GM23338 (cell line): ENCODE measurements at regions not wholly inside any gene's neighbourhood (a gene's known extent, or its start where the extent isn't known, plus 50 kb on each side); places are given as distances from the start of the nearest gene placed in this dataset.

Experiments used
- ATAC-seq: fragments of 200-7000 bp; cut with Tn5 transposase; 3 replicates; pipeline ENCODE4 v1.9.1; 2020
- DNase-seq: peaks from one replicate; pipeline ENCODE4 v3.0.0-alpha.2; 2015; ENCODE audit warnings: low spot score
- H2AFZ ChIP-seq: fragments of 200-600 bp; sonication (generic); 2 replicates; pipeline ENCODE4 v1.8.0; 2016; ENCODE audit warnings: antibody characterized with exemption, mild to moderate bottlenecking, moderate library complexity
- H3F3A ChIP-seq: fragments of 200-600 bp; sonication (generic); replicated peaks from 2 replicates; pipeline ENCODE4 v1.8.0; 2017; ENCODE audit warnings: antibody characterized with exemption, mixed run types, low read depth
- H3K27ac ChIP-seq: fragments of 200-600 bp; sonication (generic); 2 replicates; pipeline ENCODE4 v1.6.1; 2016; ENCODE audit warnings: low read depth
- H3K27me3 ChIP-seq: fragments of 200-600 bp; sonication (generic); 2 replicates; pipeline ENCODE4 v1.8.0; 2016; ENCODE audit warnings: mild to moderate bottlenecking, mixed run types, moderate library complexity; ENCODE audit not compliant: insufficient read depth
- H3K36me3 ChIP-seq: fragments of 200-600 bp; sonication (generic); 2 replicates; pipeline ENCODE4 v1.8.0; 2016; ENCODE audit warnings: mild to moderate bottlenecking; ENCODE audit not compliant: insufficient read depth
- H3K4me1 ChIP-seq: fragments of 200-600 bp; sonication (generic); 2 replicates; pipeline ENCODE4 v1.8.0; 2016; ENCODE audit warnings: mild to moderate bottlenecking, moderate library complexity; ENCODE audit not compliant: insufficient read depth
- H3K4me2 ChIP-seq: fragments of 200-600 bp; sonication (generic); 2 replicates; pipeline ENCODE4 v1.7.1; 2017; ENCODE audit warnings: mixed run types
- H3K4me3 ChIP-seq: fragments of 200-600 bp; sonication (generic); 2 replicates; pipeline ENCODE4 v1.6.1; 2016; ENCODE audit warnings: mixed run types
- H3K79me2 ChIP-seq: fragments of 200-600 bp; sonication (generic); replicated peaks from 2 replicates; pipeline ENCODE4 v1.8.0; 2017; ENCODE audit warnings: mild to moderate bottlenecking; ENCODE audit not compliant: insufficient read depth
- H3K9me2 ChIP-seq: fragments of 200-600 bp; sonication (generic); 2 replicates; pipeline ENCODE4 v1.8.0; 2017; ENCODE audit not compliant: insufficient read depth
- H4K20me1 ChIP-seq: fragments of 200-600 bp; sonication (generic); replicated peaks from 2 replicates; pipeline ENCODE4 v1.8.0; 2017; ENCODE audit warnings: mild to moderate bottlenecking; ENCODE audit not compliant: insufficient read depth
- H3K27ac Mint-ChIP-seq: 2 replicates; pipeline ENCODE4 v1.8.0; 2020; ENCODE audit warnings: inconsistent platforms, mild to moderate bottlenecking, moderate library complexity, mixed read lengths
- H3K27me3 Mint-ChIP-seq: 3 replicates; pipeline ENCODE4 v1.8.0; 2022; ENCODE audit warnings: low read depth, mild to moderate bottlenecking, moderate library complexity, mixed read lengths, inconsistent platforms; ENCODE audit not compliant: insufficient read depth, poor library complexity
- H3K36me3 Mint-ChIP-seq: 3 replicates; pipeline ENCODE4 v1.8.0; 2021; ENCODE audit warnings: low read depth, mild to moderate bottlenecking, inconsistent platforms, moderate library complexity, mixed read lengths
- H3K4me1 Mint-ChIP-seq: 3 replicates; pipeline ENCODE4 v1.8.0; 2020; ENCODE audit warnings: mild to moderate bottlenecking, inconsistent platforms, mixed read lengths
- H3K4me3 Mint-ChIP-seq: 3 replicates; pipeline ENCODE4 v1.8.0; 2021; ENCODE audit warnings: moderate library complexity, mild to moderate bottlenecking, inconsistent platforms, mixed read lengths
- H3K9me3 Mint-ChIP-seq: 3 replicates; pipeline ENCODE4 v1.8.0; 2020; ENCODE audit warnings: moderate library complexity, mild to moderate bottlenecking, inconsistent platforms, mixed read lengths
- CREB1 ChIP-seq: fragments of 250-450 bp; sonication (Bioruptor Pico); IDR thresholded peaks from 2 replicates; pipeline ENCODE4 v1.5.0; 2020; ENCODE audit warnings: low read depth, mild to moderate bottlenecking, moderate library complexity
- EZH2 ChIP-seq: fragments of 200-600 bp; sonication (generic); IDR thresholded peaks from one replicate; pipeline ENCODE4 v1.8.0; 2017; ENCODE audit warnings: antibody characterized with exemption, mild to moderate bottlenecking, low read depth; ENCODE audit not compliant: unreplicated experiment
- EZH2phosphoT487 ChIP-seq: fragments of 200-600 bp; sonication (generic); IDR thresholded peaks from one replicate; pipeline ENCODE4 v1.8.1; 2018; ENCODE audit warnings: antibody characterized with exemption; ENCODE audit not compliant: unreplicated experiment
- JUNB ChIP-seq: IDR thresholded peaks from one replicate; pipeline ENCODE4 v1.6.1; 2016; ENCODE audit warnings: antibody characterized with exemption; ENCODE audit not compliant: unreplicated experiment
- NANOG ChIP-seq: IDR thresholded peaks from 2 replicates; pipeline ENCODE4 v1.6.1; 2016; ENCODE audit warnings: antibody characterized with exemption, borderline replicate concordance
- POLR2AphosphoS5 ChIP-seq: IDR thresholded peaks from 2 replicates; pipeline ENCODE4 v1.6.1; 2016; ENCODE audit warnings: antibody characterized with exemption, low read depth
- REST ChIP-seq: IDR thresholded peaks from one replicate; pipeline ENCODE4 v1.6.1; 2018; ENCODE audit warnings: antibody characterized with exemption; ENCODE audit not compliant: unreplicated experiment
- STAT1 ChIP-seq: IDR thresholded peaks from one replicate; pipeline ENCODE4 v1.6.1; 2016; ENCODE audit warnings: antibody characterized with exemption; ENCODE audit not compliant: unreplicated experiment
- ZNF114 ChIP-seq: fragments of 250-450 bp; sonication (Bioruptor Pico); IDR thresholded peaks from 2 replicates; pipeline ENCODE4 v1.5.0; 2020; ENCODE audit warnings: mild to moderate bottlenecking, moderate library complexity
- ZNF331 ChIP-seq: fragments of 250-450 bp; sonication (Bioruptor Pico); IDR thresholded peaks from 2 replicates; pipeline ENCODE4 v1.5.0; 2020; ENCODE audit warnings: low read depth, mild to moderate bottlenecking, moderate library complexity
- TF ChIP-seq, protein P1 (sequence below), 2 experiments: fragments of 200-600 bp in 1 of 2; sonication (generic) in 1 of 2; conservative IDR thresholded peaks; 2 replicates each; pipeline versions ENCODE4 v1.5.1 to v1.6.1; 2016 to 2017; ENCODE audit warnings: antibody characterized with exemption in 2 of 2, low read depth in 2 of 2, mild to moderate bottlenecking in 2 of 2, moderate library complexity in 1 of 2
- TF ChIP-seq, protein P2 (sequence below): IDR thresholded peaks from 2 replicates; pipeline ENCODE4 v1.6.1; 2016; ENCODE audit warnings: antibody characterized with exemption
- TF ChIP-seq, protein P3 (sequence below): fragments of 250-450 bp; sonication (Bioruptor Pico); IDR thresholded peaks from 2 replicates; pipeline ENCODE4 v1.5.0; 2020; ENCODE audit warnings: mild to moderate bottlenecking, moderate library complexity

DNA sequence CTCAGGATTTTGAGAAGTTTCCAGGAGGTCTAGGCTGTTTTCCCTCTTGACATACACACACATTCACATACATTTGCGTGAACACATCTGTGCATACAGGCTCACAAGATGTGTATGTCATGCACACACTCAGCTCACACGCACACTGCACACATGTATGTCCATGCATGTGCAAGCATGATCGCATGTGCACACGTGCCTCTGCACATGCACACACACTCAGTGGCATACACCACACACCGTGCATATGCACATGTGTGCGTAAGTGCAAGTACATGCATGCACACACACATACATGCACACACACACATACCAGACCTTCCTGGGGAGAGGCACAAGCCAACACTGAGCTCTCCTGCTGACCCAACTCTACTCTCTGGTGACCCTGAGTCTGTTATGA, 171.4 kb downstream of the RBFOX3 start:
- Histone ChIP-seq H3K4me1 (no peaks in the 10 kb centered on the region), H3F3A (no peaks in the 10 kb centered on the region), H3K36me3 (no peaks in the 10 kb centered on the region), H3K4me2 (no peak overlapping the region), H3K9me2 (no peaks in the 10 kb centered on the region), H3K27ac (no peak overlapping the region), H3K27me3 (no peaks in the 10 kb centered on the region), H3K79me2 (no peaks in the 10 kb centered on the region), H2AFZ (no peak overlapping the region), H3K4me3 (no peak overlapping the region), H4K20me1 (no peaks in the 10 kb centered on the region)
- no peaks in the 10 kb centered on the region for H3K9me3 Mint-ChIP-seq
- H3K27ac Mint-ChIP-seq: no peak overlapping the region; the same call in 1 of the 2 replicates
- H3K4me3 Mint-ChIP-seq: no peak overlapping the region
- DNase-seq (no peak), ATAC-seq (no peak)
- H3K4me1 Mint-ChIP-seq: peaks cover 2% of the 10 kb centered on the region; the same call in 1 of the 3 replicates
- peaks cover 4% of the 10 kb centered on the region for H3K27me3 Mint-ChIP-seq
- TF ChIP-seq, protein P1, sequence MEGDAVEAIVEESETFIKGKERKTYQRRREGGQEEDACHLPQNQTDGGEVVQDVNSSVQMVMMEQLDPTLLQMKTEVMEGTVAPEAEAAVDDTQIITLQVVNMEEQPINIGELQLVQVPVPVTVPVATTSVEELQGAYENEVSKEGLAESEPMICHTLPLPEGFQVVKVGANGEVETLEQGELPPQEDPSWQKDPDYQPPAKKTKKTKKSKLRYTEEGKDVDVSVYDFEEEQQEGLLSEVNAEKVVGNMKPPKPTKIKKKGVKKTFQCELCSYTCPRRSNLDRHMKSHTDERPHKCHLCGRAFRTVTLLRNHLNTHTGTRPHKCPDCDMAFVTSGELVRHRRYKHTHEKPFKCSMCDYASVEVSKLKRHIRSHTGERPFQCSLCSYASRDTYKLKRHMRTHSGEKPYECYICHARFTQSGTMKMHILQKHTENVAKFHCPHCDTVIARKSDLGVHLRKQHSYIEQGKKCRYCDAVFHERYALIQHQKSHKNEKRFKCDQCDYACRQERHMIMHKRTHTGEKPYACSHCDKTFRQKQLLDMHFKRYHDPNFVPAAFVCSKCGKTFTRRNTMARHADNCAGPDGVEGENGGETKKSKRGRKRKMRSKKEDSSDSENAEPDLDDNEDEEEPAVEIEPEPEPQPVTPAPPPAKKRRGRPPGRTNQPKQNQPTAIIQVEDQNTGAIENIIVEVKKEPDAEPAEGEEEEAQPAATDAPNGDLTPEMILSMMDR (conservative IDR thresholded peaks at IDR 0.05; ENCODE audit: low read depth in 2 of 2): no peak
- TF ChIP-seq POLR2AphosphoS5 (no peak), ZNF114 (CRISPR knock-in tag) (no peak), EZH2phosphoT487 (no peak), REST (no peak), CREB1 (CRISPR knock-in tag) (no peak), NANOG (no peak), JUNB (no peak), ZNF331 (CRISPR knock-in tag) (no peak), STAT1 (no peak), EZH2 (no peak)
- TF ChIP-seq, protein P2, sequence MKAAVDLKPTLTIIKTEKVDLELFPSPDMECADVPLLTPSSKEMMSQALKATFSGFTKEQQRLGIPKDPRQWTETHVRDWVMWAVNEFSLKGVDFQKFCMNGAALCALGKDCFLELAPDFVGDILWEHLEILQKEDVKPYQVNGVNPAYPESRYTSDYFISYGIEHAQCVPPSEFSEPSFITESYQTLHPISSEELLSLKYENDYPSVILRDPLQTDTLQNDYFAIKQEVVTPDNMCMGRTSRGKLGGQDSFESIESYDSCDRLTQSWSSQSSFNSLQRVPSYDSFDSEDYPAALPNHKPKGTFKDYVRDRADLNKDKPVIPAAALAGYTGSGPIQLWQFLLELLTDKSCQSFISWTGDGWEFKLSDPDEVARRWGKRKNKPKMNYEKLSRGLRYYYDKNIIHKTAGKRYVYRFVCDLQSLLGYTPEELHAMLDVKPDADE: no peak
- TF ChIP-seq, protein P3, sequence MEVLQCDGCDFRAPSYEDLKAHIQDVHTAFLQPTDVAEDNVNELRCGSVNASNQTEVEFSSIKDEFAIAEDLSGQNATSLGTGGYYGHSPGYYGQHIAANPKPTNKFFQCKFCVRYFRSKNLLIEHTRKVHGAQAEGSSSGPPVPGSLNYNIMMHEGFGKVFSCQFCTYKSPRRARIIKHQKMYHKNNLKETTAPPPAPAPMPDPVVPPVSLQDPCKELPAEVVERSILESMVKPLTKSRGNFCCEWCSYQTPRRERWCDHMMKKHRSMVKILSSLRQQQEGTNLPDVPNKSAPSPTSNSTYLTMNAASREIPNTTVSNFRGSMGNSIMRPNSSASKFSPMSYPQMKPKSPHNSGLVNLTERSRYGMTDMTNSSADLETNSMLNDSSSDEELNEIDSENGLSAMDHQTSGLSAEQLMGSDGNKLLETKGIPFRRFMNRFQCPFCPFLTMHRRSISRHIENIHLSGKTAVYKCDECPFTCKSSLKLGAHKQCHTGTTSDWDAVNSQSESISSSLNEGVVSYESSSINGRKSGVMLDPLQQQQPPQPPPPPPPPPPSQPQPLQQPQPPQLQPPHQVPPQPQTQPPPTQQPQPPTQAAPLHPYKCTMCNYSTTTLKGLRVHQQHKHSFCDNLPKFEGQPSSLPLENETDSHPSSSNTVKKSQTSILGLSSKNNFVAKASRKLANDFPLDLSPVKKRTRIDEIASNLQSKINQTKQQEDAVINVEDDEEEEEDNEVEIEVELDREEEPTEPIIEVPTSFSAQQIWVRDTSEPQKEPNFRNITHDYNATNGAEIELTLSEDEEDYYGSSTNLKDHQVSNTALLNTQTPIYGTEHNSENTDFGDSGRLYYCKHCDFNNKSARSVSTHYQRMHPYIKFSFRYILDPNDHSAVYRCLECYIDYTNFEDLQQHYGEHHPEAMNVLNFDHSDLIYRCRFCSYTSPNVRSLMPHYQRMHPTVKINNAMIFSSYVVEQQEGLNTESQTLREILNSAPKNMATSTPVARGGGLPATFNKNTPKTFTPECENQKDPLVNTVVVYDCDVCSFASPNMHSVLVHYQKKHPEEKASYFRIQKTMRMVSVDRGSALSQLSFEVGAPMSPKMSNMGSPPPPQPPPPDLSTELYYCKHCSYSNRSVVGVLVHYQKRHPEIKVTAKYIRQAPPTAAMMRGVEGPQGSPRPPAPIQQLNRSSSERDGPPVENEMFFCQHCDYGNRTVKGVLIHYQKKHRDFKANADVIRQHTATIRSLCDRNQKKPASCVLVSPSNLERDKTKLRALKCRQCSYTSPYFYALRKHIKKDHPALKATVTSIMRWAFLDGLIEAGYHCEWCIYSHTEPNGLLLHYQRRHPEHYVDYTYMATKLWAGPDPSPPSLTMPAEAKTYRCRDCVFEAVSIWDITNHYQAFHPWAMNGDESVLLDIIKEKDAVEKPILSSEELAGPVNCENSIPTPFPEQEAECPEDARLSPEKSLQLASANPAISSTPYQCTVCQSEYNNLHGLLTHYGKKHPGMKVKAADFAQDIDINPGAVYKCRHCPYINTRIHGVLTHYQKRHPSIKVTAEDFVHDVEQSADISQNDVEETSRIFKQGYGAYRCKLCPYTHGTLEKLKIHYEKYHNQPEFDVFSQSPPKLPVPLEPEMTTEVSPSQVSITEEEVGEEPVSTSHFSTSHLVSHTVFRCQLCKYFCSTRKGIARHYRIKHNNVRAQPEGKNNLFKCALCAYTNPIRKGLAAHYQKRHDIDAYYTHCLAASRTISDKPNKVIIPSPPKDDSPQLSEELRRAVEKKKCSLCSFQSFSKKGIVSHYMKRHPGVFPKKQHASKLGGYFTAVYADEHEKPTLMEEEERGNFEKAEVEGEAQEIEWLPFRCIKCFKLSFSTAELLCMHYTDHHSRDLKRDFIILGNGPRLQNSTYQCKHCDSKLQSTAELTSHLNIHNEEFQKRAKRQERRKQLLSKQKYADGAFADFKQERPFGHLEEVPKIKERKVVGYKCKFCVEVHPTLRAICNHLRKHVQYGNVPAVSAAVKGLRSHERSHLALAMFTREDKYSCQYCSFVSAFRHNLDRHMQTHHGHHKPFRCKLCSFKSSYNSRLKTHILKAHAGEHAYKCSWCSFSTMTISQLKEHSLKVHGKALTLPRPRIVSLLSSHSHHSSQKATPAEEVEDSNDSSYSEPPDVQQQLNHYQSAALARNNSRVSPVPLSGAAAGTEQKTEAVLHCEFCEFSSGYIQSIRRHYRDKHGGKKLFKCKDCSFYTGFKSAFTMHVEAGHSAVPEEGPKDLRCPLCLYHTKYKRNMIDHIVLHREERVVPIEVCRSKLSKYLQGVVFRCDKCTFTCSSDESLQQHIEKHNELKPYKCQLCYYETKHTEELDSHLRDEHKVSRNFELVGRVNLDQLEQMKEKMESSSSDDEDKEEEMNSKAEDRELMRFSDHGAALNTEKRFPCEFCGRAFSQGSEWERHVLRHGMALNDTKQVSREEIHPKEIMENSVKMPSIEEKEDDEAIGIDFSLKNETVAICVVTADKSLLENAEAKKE (CRISPR knock-in tag): no peak
- H3K36me3 Mint-ChIP-seq: no peaks in the 10 kb centered on the region
